GM18909 (cell line): ENCODE measurements at regions not wholly inside any gene's neighbourhood (a gene's known extent, or its start where the extent isn't known, plus 50 kb on each side); places are given as distances from the start of the nearest gene placed in this dataset.

Experiments used
- ATAC-seq: cut with Tn5 transposase; IDR thresholded peaks from one replicate; pipeline ENCODE4 v1.9.1; 2021; ENCODE audit warnings: mild to moderate bottlenecking; ENCODE audit not compliant: unreplicated experiment, poor library complexity

- ATAC-seq = no peak
Observed at GRCh38 chr21:16007943-16008342, 278.2 kb downstream of the USP25 start.

GRCh38 chr21:16011719-16012118 lies 281.9 kb downstream of the USP25 start:
- no peak for ATAC-seq

- no peak for ATAC-seq
Observed at GRCh38 chr21:16013570-16013969, 283.8 kb downstream of the USP25 start.

- ATAC-seq = no peak
Observed at GRCh38 chr21:16020878-16021277, 291.1 kb downstream of the USP25 start.

GRCh38 chr21:16022116-16022515 lies 292.3 kb downstream of the USP25 start:
- no peak for ATAC-seq

- ATAC-seq = no peak
Observed at GRCh38 chr21:16022921-16023320, 293.1 kb downstream of the USP25 start.

GRCh38 chr21:16028142-16028541 lies 298.4 kb downstream of the USP25 start:
- ATAC-seq = no peak

GRCh38 chr21:16028941-16029464 lies 299.2 kb downstream of the USP25 start:
- ATAC-seq = no peak

- no peak for ATAC-seq
Observed at GRCh38 chr21:16033193-16033592, 303.4 kb downstream of the USP25 start.

- no peak for ATAC-seq
Observed at GRCh38 chr21:16034446-16035190, 304.8 kb downstream of the USP25 start.

- ATAC-seq = no peak
Observed at GRCh38 chr21:16037421-16037955, 307.7 kb downstream of the USP25 start.

- no peak for ATAC-seq
Observed at GRCh38 chr21:16040601-16041000, 310.8 kb downstream of the USP25 start.

GRCh38 chr21:16044676-16045075 lies 314.9 kb downstream of the USP25 start:
- no peak for ATAC-seq

- no peak for ATAC-seq
Observed at GRCh38 chr21:16046656-16047330, 317.0 kb downstream of the USP25 start.

GRCh38 chr21:16047904-16048303 lies 318.1 kb downstream of the USP25 start:
- no peak for ATAC-seq

GRCh38 chr21:16055014-16055413 lies 325.2 kb downstream of the USP25 start:
- no peak for ATAC-seq

GRCh38 chr21:16058896-16059295 lies 329.1 kb downstream of the USP25 start:
- ATAC-seq = no peak

GRCh38 chr21:16059981-16060380 lies 330.2 kb downstream of the USP25 start:
- no peak for ATAC-seq

GRCh38 chr21:16061194-16061593 lies 331.4 kb downstream of the USP25 start:
- ATAC-seq = no peak

GRCh38 chr21:16069178-16070112 lies 339.7 kb downstream of the USP25 start:
- no peak for ATAC-seq
